Natural killer cell (primary cell): ENCODE measurements at regions not wholly inside any gene's neighbourhood (a gene's known extent, or its start where the extent isn't known, plus 50 kb on each side); places are given as distances from the start of the nearest gene placed in this dataset.

ENCODE experiments used
- ATAC-seq, 3 donors: fragments of 150-1000 bp in 2 of 3; fragments of 200-7000 bp in 1 of 3; cut with Tn5 transposase; 1 replicate in 1 of 3; 2 replicates in 2 of 3; pipeline ENCODE4 v1.10.0; 2021; ENCODE audit warnings: mild to moderate bottlenecking in 2 of 3, moderate library complexity in 2 of 3
- DNase-seq, 2 donors: peaks; one replicate each; pipeline versions ENCODE4 v3.0.0 to v3.0.0-alpha.2; 2013 to 2021; ENCODE audit warnings: mixed read lengths in 1 of 2
- H3K27ac ChIP-seq: one replicate; pipeline ENCODE4 v1.5.1; 2013; ENCODE audit warnings: mild to moderate bottlenecking, low read length
- H3K27me3 ChIP-seq: one replicate; pipeline ENCODE4 v1.6.1; 2013; ENCODE audit warnings: low read length; ENCODE audit not compliant: control insufficient read depth, insufficient read depth
- H3K36me3 ChIP-seq: one replicate; pipeline ENCODE4 v1.6.1; 2013; ENCODE audit warnings: low read length; ENCODE audit not compliant: control insufficient read depth, insufficient read depth
- H3K4me1 ChIP-seq: one replicate; pipeline ENCODE4 v1.6.1; 2013; ENCODE audit warnings: low read length; ENCODE audit not compliant: control insufficient read depth, insufficient read depth
- H3K4me3 ChIP-seq: one replicate; pipeline ENCODE4 v1.5.1; 2013; ENCODE audit warnings: low read length
- H3K9me3 ChIP-seq: one replicate; pipeline ENCODE4 v1.6.1; 2013; ENCODE audit warnings: low read length; ENCODE audit not compliant: control insufficient read depth, insufficient read depth
- H3K27ac Mint-ChIP-seq, 2 donors: one replicate each; pipeline ENCODE4 v1.8.0; 2022; ENCODE audit warnings: mild to moderate bottlenecking in 2 of 2, mixed read lengths in 2 of 2, moderate library complexity in 1 of 2
- H3K27me3 Mint-ChIP-seq, 2 donors: one replicate each; pipeline ENCODE4 v1.8.0; 2022; ENCODE audit warnings: low read depth in 2 of 2, mixed read lengths in 2 of 2
- H3K36me3 Mint-ChIP-seq: one replicate; pipeline ENCODE4 v1.8.0; 2022; ENCODE audit warnings: mixed read lengths
- H3K4me1 Mint-ChIP-seq, 2 donors: one replicate each; pipeline ENCODE4 v1.8.0; 2022; ENCODE audit warnings: mixed read lengths in 2 of 2
- H3K4me3 Mint-ChIP-seq: one replicate; pipeline ENCODE4 v1.8.0; 2022; ENCODE audit warnings: mild to moderate bottlenecking, moderate library complexity, mixed read lengths
- H3K9me3 Mint-ChIP-seq, 2 donors: one replicate each; pipeline ENCODE4 v1.8.0; 2022; ENCODE audit warnings: mixed read lengths in 2 of 2
- WGBS: methylation state at CpG from one replicate; pipeline ENCODE4 v1.1.7; 2013; ENCODE audit warnings: missing lambda C conversion rate; ENCODE audit not compliant: insufficient coverage; 5-methylcytosine and 5-hydroxymethylcytosine counted together
- intact Hi-C: fragments of 100-400 bp; cut with micrococcal nuclease; formaldehyde crosslinking; loops from one replicate; pipeline ENCODE4 v1.14.2; 2022
- TF ChIP-seq, protein P1 (sequence below): fragments of 200-600 bp; IDR thresholded peaks from one replicate; pipeline ENCODE4 v1.8.0; 2022; ENCODE audit warnings: antibody characterized with exemption

DNA sequence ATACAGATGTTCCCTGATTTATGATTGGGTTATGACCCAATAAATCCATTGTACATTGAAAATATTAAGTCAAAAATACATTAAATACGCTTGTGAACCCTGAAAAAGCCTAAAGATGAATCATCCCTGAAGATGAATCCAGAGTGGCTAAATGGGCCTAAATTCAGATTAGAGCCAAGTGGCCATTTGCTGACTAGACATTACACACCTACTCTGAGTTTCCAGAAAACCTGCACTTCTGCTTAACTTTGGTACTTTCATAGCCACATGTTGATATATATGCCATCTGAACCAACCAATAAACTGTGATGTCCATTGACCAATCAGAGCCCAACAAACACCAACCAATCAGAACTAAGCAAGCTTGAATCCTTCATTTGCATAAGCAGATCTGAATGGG, 106.9 kb downstream of the WT1 start:
- DNase-seq (no peak), ATAC-seq (no peak)
- H3K27me3 Mint-ChIP-seq, result peaks cover 28 to 40% of the 10 kb centered on the region in 2 donors
- intact Hi-C loops, result no loop called here
- Histone ChIP-seq H3K27ac (no peak overlapping the region), H3K9me3 (no peaks in the 10 kb centered on the region), H3K4me3 (no peak overlapping the region), H3K4me1 (peaks cover 5% of the 10 kb centered on the region), H3K36me3 (no peaks in the 10 kb centered on the region), H3K27me3 (peaks cover 5% of the 10 kb centered on the region)
- no peak overlapping the region for H3K27ac Mint-ChIP-seq
- H3K9me3 Mint-ChIP-seq, result no peaks in the 10 kb centered on the region
- H3K4me3 Mint-ChIP-seq, result no peak overlapping the region
- peaks cover 5 to 8% of the 10 kb centered on the region in 2 donors for H3K4me1 Mint-ChIP-seq
- no peaks in the 10 kb centered on the region for H3K36me3 Mint-ChIP-seq
- TF ChIP-seq, protein P1, sequence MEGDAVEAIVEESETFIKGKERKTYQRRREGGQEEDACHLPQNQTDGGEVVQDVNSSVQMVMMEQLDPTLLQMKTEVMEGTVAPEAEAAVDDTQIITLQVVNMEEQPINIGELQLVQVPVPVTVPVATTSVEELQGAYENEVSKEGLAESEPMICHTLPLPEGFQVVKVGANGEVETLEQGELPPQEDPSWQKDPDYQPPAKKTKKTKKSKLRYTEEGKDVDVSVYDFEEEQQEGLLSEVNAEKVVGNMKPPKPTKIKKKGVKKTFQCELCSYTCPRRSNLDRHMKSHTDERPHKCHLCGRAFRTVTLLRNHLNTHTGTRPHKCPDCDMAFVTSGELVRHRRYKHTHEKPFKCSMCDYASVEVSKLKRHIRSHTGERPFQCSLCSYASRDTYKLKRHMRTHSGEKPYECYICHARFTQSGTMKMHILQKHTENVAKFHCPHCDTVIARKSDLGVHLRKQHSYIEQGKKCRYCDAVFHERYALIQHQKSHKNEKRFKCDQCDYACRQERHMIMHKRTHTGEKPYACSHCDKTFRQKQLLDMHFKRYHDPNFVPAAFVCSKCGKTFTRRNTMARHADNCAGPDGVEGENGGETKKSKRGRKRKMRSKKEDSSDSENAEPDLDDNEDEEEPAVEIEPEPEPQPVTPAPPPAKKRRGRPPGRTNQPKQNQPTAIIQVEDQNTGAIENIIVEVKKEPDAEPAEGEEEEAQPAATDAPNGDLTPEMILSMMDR, result no peak
- WGBS, result 93% methylated on average over 1 of the region's 1 CpG

DNA sequence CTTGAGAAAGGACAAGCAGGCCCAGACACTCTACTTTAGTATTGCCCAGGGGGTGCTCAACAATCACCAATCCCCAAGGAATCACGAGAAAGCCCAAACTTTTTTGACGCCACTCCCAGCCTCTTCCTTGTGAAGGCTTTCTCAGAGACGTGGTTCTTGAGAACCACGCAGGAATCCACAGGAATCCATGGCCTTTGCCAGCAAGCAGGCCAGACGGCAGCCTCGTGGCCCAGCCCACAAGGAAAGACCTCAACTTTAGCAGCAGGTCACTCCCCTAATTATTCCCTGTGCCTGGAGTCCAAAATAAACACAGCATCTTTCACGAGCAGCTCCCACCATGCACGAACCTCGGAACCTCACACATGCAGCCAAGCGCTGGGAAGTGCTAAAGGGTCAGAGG, 104.2 kb downstream of the WT1 start:
- no peak for ATAC-seq
- H3K27ac Mint-ChIP-seq, result no peak overlapping the region
- intact Hi-C loops, result no loop called here
- H3K9me3 Mint-ChIP-seq, result no peaks in the 10 kb centered on the region
- no peak overlapping the region for H3K27ac ChIP-seq
- H3K4me1 ChIP-seq, result peaks cover 11% of the 10 kb centered on the region
- peaks cover 5 to 14% of the 10 kb centered on the region in 2 donors for H3K4me1 Mint-ChIP-seq
- H3K4me3 Mint-ChIP-seq, result no peak overlapping the region
- no peaks in the 10 kb centered on the region for H3K36me3 Mint-ChIP-seq
- TF ChIP-seq, protein P1, result no peak
- H3K27me3 ChIP-seq, result peaks cover 14% of the 10 kb centered on the region
- 86% methylated on average over 10 of the region's 10 CpGs for WGBS
- DNase-seq, result no peak
- H3K4me3 ChIP-seq, result no peak overlapping the region
- no peaks in the 10 kb centered on the region for H3K9me3 ChIP-seq
- H3K27me3 Mint-ChIP-seq, result peaks cover 34 to 39% of the 10 kb centered on the region in 2 donors
- H3K36me3 ChIP-seq, result no peaks in the 10 kb centered on the region

DNA sequence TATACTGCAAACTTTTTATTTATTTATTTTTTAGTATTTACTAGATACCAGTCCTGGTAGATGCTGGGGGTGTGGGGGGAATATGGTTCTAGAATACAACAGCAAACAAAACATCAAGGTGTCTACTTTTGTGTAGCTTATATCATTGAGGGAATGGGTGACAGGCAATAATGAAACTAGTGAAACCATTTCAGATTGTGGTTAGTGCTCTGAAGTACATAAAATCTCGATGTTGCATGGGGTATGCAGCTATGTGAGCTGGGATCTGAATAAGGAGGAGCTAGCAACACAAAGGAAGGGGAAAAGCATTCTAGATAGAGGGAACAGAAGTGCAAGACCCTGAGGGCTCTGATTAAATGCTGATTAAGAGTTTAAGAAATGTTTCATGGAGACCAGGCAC, 103.5 kb downstream of the WT1 start:
- TF ChIP-seq, protein P1, result no peak
- Mint-ChIP-seq H3K36me3 (no peaks in the 10 kb centered on the region), H3K27ac (no peak overlapping the region), H3K9me3 (no peaks in the 10 kb centered on the region), H3K4me1 (peaks cover 5 to 14% of the 10 kb centered on the region in 2 donors), H3K4me3 (peak overlapping the region; percentile 4), H3K27me3 (peaks cover 34 to 39% of the 10 kb centered on the region in 2 donors)
- Histone ChIP-seq H3K27ac (no peak overlapping the region), H3K9me3 (no peaks in the 10 kb centered on the region), H3K27me3 (peaks cover 14% of the 10 kb centered on the region), H3K4me1 (peaks cover 11% of the 10 kb centered on the region), H3K4me3 (no peak overlapping the region), H3K36me3 (no peaks in the 10 kb centered on the region)
- intact Hi-C loops, result no loop called here
- DNase-seq, result no peak
- WGBS, result 66% methylated on average over 1 of the region's 1 CpG
- no peak for ATAC-seq

DNA sequence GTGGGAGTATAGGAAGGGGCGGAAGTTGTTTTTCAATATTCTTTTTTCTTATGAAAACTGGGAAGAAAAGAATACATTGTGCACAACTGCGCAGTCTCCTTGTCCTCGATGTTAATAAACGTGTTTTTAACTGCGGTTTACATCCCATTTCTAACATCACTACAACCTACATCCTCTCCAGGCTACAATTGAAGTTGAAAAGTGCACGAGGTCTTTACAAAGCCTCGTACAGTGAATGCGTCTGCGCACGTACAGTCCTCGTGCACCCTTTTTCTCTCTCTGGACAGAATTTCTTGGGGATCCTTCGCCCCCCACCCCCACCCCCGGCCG, 102.4 kb downstream of the WT1 start:
- Histone ChIP-seq H3K27me3 (peaks cover 14% of the 10 kb centered on the region), H3K4me3 (no peak overlapping the region), H3K36me3 (no peaks in the 10 kb centered on the region), H3K4me1 (peaks cover 11% of the 10 kb centered on the region), H3K9me3 (no peaks in the 10 kb centered on the region), H3K27ac (no peak overlapping the region)
- Mint-ChIP-seq H3K27ac (no peak overlapping the region), H3K4me1 (peaks cover 5 to 14% of the 10 kb centered on the region in 2 donors), H3K9me3 (no peaks in the 10 kb centered on the region), H3K27me3 (peaks cover 41 to 48% of the 10 kb centered on the region in 2 donors), H3K36me3 (no peaks in the 10 kb centered on the region), H3K4me3 (peak overlapping the region; percentile 80)
- ATAC-seq (peak in 1 of 3 donors; percentile 8), DNase-seq (no peak)
- TF ChIP-seq, protein P1, result no peak
- 14% methylated on average over 14 of the region's 14 CpGs for WGBS
- intact Hi-C loops, result no loop called here
